ENCODE measurements at regions not wholly inside any gene's neighbourhood (a gene's known extent, or its start where the extent isn't known, plus 50 kb on each side); places are given as distances from the start of the nearest gene placed in this dataset.

DNA sequence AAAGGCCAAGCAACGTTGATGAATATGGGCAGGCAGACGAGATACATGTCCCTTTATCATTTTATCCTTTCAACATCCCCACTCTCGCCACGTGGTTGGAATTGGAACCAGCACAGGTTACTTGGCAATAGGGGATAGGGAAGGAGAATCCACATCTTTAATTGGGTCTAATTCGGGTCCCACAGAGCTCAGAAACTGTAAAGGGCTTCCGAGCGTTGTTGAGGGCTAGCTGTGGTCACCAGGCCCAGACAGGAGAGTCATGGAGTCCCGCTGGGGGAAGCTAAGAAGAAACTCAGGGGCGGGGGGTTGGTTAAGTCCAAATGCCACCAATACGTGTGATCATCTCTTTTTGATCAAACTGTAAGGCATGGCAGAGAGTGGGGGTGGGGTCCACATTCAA is 271.3 kb upstream of the ZFHX3 start:
- Histone ChIP-seq H3K36me3 (ENCODE audit: insufficient read depth, low read length) (no peaks in the 10 kb centered on the region), H3K4me3 (ENCODE audit: low read depth in 1 of 2, low read length in 2 of 2) (no peak overlapping the region), H3K27ac (ENCODE audit: low read depth, low read length) (no peak overlapping the region), H3K9me3 (ENCODE audit: low read length) (no peaks in the 10 kb centered on the region), H3K4me1 (ENCODE audit: insufficient read depth, low read length) (no peaks in the 10 kb centered on the region), H3K9ac (ENCODE audit: low read length) (no peak overlapping the region), H3K27me3 (ENCODE audit: control insufficient read depth in 1 of 2, insufficient read depth in 2 of 2, low read length in 2 of 2) (no peaks in the 10 kb centered on the region)

DNA sequence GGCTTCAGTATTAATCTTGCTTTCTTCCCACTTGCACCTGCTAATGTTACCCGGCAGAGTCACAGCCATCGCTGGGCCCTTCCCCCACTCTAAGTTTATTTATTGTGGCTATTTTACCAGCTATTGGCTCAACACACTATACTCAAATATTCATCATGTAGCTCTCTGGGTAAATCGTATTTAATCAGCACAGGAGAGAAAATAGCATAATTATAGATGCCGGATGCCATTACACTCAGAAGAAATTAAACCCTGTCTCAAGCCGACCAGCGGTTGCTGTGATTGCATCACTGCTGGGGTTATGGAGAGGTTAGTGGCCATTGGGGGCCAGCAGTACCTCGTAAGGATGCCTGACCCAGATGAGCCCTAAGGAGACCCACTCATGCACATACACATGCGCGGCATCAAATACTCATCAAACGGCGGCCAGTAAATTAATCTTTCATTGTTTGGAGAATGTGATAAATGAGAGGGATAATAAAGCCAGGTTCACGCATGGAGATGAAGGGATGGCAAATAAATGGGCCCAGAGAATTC is 269.5 kb upstream of the ZFHX3 start:
- no peaks in the 10 kb centered on the region for H3K4me1 ChIP-seq (ENCODE audit: insufficient read depth, low read length)
- no peak overlapping the region for H3K9ac ChIP-seq (ENCODE audit: low read length)
- H3K27me3 ChIP-seq (ENCODE audit: control insufficient read depth in 1 of 2, insufficient read depth in 2 of 2, low read length in 2 of 2), result no peaks in the 10 kb centered on the region
- H3K4me3 ChIP-seq (ENCODE audit: low read depth in 1 of 2, low read length in 2 of 2), result no peak overlapping the region
- H3K36me3 ChIP-seq (ENCODE audit: insufficient read depth, low read length), result no peaks in the 10 kb centered on the region
- no peaks in the 10 kb centered on the region for H3K9me3 ChIP-seq (ENCODE audit: low read length)
- no peak overlapping the region for H3K27ac ChIP-seq (ENCODE audit: low read depth, low read length)

DNA sequence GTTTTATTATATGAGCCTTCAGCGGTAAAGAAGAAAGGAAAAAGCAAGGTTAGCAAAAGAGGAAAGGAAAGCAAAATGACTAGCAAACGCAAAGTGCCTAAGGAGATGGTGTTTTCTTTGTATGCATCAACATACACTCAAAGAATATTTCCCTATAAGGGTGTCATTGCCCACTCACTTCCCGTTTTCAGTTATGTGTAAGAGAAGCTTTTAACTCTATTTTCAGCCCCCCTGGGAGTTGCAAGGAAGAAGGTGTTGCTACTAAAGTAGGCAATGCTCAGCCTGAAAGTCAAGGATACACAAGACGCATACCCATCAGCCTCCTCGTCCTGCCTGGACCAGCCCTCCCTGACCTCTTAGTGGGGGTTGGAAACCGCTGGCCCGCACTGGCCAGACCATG is 267.7 kb upstream of the ZFHX3 start:
- Histone ChIP-seq H3K27ac (ENCODE audit: low read depth, low read length) (no peak overlapping the region), H3K36me3 (ENCODE audit: insufficient read depth, low read length) (no peaks in the 10 kb centered on the region), H3K4me1 (ENCODE audit: insufficient read depth, low read length) (no peaks in the 10 kb centered on the region), H3K9ac (ENCODE audit: low read length) (no peak overlapping the region), H3K4me3 (ENCODE audit: low read depth in 1 of 2, low read length in 2 of 2) (no peak overlapping the region), H3K27me3 (ENCODE audit: control insufficient read depth in 1 of 2, insufficient read depth in 2 of 2, low read length in 2 of 2) (no peaks in the 10 kb centered on the region), H3K9me3 (ENCODE audit: low read length) (no peaks in the 10 kb centered on the region)

DNA sequence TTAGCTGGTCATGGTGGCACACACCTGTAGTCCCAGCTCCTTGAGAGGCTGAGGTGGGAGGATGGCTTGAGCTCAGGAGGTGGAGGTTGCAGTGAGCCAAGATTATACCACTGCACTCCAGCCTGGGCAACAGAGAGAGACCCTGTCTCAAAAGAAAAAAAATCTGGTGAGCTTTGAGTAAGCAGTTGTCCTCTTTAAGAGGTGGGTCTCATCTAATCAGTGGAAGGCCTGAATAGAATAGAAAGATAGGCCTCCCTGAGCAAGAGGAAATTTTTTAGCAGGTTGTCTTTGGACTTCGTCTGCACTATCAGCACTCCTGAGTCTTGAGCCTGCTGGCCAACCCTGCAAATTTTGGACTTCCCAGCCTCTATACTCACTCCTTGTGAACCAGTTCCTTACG is 266.0 kb upstream of the ZFHX3 start:
- Histone ChIP-seq H3K4me3 (ENCODE audit: low read depth in 1 of 2, low read length in 2 of 2) (no peak overlapping the region), H3K9me3 (ENCODE audit: low read length) (no peaks in the 10 kb centered on the region), H3K36me3 (ENCODE audit: insufficient read depth, low read length) (no peaks in the 10 kb centered on the region)

DNA sequence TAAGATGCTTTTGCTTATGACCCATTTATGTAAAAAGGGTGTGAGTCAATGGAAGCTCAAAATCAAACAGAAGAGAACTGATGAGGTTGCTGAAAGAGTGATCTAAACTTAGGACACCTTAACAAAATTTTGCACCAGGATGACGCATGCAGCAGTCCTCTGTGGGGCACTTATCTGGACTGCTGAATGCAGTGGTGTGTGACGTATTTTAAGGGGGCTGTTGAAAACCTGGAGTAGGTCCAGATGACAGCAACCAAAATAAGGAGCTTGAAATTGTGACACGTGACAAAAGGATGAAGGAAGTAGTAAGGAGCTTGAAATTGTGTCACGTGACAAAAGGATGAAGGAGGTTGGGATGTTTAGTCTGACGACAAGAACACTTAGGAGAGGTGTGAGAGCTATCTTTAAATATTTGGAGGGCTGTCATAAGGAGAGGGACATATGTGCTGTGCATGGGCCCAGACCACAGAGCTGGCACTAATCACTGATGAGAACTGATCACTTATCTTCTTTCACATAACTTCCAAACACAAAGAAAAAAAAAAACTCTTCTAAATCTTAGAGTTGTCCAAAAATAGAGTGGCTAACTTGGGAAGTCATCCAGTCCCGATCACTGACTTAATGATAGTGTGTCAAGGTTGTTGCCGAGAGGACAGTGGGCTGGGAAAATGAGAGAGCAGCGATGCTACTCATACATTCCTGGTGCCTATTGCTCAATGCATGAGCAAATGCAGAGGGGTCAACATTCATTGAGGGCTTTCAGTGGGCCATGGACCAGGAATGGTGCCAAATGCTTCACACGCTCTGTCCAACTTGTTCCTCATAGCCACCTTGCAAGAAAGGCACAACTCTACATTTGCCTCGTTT is 264.2 kb upstream of the ZFHX3 start:
- no peak overlapping the region for H3K9ac ChIP-seq (ENCODE audit: low read length)
- H3K4me1 ChIP-seq (ENCODE audit: insufficient read depth, low read length), result no peaks in the 10 kb centered on the region
- H3K27ac ChIP-seq (ENCODE audit: low read depth, low read length), result no peak overlapping the region
- no peaks in the 10 kb centered on the region for H3K27me3 ChIP-seq (ENCODE audit: control insufficient read depth in 1 of 2, insufficient read depth in 2 of 2, low read length in 2 of 2)
- no peak overlapping the region for H3K4me3 ChIP-seq (ENCODE audit: low read depth in 1 of 2, low read length in 2 of 2)
- H3K36me3 ChIP-seq (ENCODE audit: insufficient read depth, low read length), result no peaks in the 10 kb centered on the region
- no peaks in the 10 kb centered on the region for H3K9me3 ChIP-seq (ENCODE audit: low read length)

More for the DNA sequence above, 266.0 kb upstream of the ZFHX3 start:
- no peaks in the 10 kb centered on the region for H3K4me1 ChIP-seq (ENCODE audit: insufficient read depth, low read length)
- no peaks in the 10 kb centered on the region for H3K27me3 ChIP-seq (ENCODE audit: control insufficient read depth in 1 of 2, insufficient read depth in 2 of 2, low read length in 2 of 2)
- H3K9ac ChIP-seq (ENCODE audit: low read length), result no peak overlapping the region
- H3K27ac ChIP-seq (ENCODE audit: low read depth, low read length), result no peak overlapping the region

DNA sequence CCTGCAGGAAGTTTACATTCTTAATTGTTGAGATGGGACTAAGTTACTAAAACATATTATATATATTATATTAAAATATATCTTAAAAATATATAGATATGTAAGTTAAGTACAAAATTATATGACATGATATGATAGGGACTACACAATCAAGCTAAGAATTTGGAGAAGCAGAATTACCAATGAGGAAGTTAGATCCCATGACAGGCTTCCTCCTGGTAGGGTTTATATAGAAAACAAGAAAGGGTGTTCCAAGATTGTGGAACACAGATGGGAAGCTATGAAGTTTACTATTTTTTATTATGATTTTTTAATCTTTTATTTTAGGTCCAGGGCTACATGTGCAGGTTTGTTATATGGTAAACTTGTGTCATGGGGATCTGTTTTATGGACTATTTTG is 260.8 kb upstream of the ZFHX3 start:
- no peaks in the 10 kb centered on the region for H3K27me3 ChIP-seq (ENCODE audit: control insufficient read depth in 1 of 2, insufficient read depth in 2 of 2, low read length in 2 of 2)
- no peaks in the 10 kb centered on the region for H3K36me3 ChIP-seq (ENCODE audit: insufficient read depth, low read length)
- no peak overlapping the region for H3K9ac ChIP-seq (ENCODE audit: low read length)
- no peaks in the 10 kb centered on the region for H3K9me3 ChIP-seq (ENCODE audit: low read length)
- no peak overlapping the region for H3K27ac ChIP-seq (ENCODE audit: low read depth, low read length)
- H3K4me1 ChIP-seq (ENCODE audit: insufficient read depth, low read length), result peaks cover 6% of the 10 kb centered on the region
- H3K4me3 ChIP-seq (ENCODE audit: low read depth in 1 of 2, low read length in 2 of 2), result no peak overlapping the region

DNA sequence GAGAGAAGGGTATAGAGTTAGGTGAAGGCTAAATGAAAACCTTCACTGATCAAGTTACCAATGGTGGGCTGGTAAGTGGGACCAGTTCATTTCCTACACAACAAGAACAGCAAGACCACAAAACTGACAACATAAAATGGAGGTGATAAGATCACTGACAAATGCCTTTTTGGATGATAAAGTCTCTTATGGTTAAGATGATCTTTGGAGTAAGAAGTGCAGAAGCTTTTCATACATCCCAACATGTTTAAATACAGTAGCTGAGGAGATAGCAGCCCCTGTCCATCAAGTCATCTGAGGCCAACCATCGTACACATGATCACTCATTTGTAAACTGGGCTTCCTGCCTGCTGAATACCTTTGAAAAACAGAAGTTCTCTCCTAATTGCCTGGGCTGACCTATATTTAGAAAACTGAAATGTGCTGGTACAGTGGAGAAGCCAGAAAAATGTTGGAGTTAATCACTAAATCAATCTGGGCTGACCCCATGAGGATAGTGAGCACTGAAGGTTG is 259.0 kb upstream of the ZFHX3 start:
- no peak overlapping the region for H3K4me3 ChIP-seq (ENCODE audit: low read depth in 1 of 2, low read length in 2 of 2)
- H3K27ac ChIP-seq (ENCODE audit: low read depth, low read length), result no peak overlapping the region
- H3K9ac ChIP-seq (ENCODE audit: low read length), result no peak overlapping the region
- H3K27me3 ChIP-seq (ENCODE audit: control insufficient read depth in 1 of 2, insufficient read depth in 2 of 2, low read length in 2 of 2), result no peaks in the 10 kb centered on the region
- peaks cover 6% of the 10 kb centered on the region for H3K4me1 ChIP-seq (ENCODE audit: insufficient read depth, low read length)
- no peaks in the 10 kb centered on the region for H3K36me3 ChIP-seq (ENCODE audit: insufficient read depth, low read length)
- H3K9me3 ChIP-seq (ENCODE audit: low read length), result no peaks in the 10 kb centered on the region

DNA sequence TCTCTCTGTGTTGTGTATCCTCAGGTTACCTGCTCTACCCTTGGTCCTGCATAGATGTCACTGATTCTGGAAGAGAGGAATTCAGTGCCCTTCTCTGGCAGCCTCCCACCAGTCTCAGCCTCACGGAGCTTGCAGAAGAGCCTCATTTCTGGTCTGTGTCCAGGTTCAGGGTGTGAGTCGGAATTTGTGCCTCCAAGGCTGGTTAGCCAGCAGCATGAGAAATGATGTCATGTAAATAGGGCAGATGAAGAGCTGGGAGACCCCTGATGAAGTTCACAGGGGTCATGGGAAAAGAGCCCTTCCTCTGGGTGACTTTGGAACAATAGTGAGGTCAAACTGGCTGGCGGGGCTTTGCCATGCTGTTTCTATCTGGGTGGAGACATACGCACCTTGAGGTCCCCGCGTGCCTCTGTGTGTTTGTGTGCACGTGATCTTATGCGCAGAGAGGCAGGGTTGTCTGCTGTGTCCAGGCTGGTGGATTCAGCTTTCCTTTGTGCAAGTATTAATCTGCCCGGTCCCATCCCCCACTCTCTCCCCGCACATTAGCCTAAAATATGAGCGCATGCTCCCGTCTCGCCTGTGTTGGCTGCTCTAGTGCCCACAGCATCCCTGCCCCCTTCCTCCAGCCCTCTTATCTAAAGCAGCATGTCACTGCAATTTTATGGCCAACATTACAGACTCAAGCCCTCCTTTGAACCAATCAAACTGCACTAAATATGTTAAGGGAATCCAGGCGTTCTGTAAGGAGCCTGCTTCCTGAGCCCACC is 256.3 kb upstream of the ZFHX3 start:
- no peaks in the 10 kb centered on the region for H3K36me3 ChIP-seq (ENCODE audit: insufficient read depth, low read length)
- no peaks in the 10 kb centered on the region for H3K9me3 ChIP-seq (ENCODE audit: low read length)
- no peak overlapping the region for H3K27ac ChIP-seq (ENCODE audit: low read depth, low read length)
- H3K4me1 ChIP-seq (ENCODE audit: insufficient read depth, low read length), result peaks cover 6% of the 10 kb centered on the region
- H3K27me3 ChIP-seq (ENCODE audit: control insufficient read depth in 1 of 2, insufficient read depth in 2 of 2, low read length in 2 of 2), result no peaks in the 10 kb centered on the region
- H3K4me3 ChIP-seq (ENCODE audit: low read depth in 1 of 2, low read length in 2 of 2), result no peak overlapping the region
- no peak overlapping the region for H3K9ac ChIP-seq (ENCODE audit: low read length)

DNA sequence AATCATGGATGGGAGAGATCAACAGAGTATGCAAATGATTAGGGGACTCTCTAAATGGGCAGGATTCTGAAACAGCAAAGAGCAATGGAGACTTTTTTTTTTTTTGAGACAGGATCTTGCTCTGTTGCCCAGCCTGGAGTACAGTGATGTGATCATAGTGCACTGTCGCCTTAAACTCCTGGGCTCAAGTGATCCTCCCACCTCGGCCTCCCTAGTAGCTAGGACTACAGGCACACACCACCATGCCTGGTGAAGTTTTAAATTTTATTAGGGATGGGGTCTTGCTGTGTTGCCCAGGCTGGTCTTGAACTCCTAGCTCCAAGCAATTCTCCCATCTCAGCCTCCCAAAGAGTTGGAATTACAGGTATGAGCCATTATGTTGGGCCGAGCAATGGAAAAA is 255.0 kb upstream of the ZFHX3 start:
- Histone ChIP-seq H3K4me1 (ENCODE audit: insufficient read depth, low read length) (peaks cover 6% of the 10 kb centered on the region), H3K9ac (ENCODE audit: low read length) (no peak overlapping the region), H3K9me3 (ENCODE audit: low read length) (no peaks in the 10 kb centered on the region), H3K4me3 (ENCODE audit: low read depth in 1 of 2, low read length in 2 of 2) (no peak overlapping the region), H3K27me3 (ENCODE audit: control insufficient read depth in 1 of 2, insufficient read depth in 2 of 2, low read length in 2 of 2) (no peaks in the 10 kb centered on the region), H3K27ac (ENCODE audit: low read depth, low read length) (no peak overlapping the region), H3K36me3 (ENCODE audit: insufficient read depth, low read length) (no peaks in the 10 kb centered on the region)

DNA sequence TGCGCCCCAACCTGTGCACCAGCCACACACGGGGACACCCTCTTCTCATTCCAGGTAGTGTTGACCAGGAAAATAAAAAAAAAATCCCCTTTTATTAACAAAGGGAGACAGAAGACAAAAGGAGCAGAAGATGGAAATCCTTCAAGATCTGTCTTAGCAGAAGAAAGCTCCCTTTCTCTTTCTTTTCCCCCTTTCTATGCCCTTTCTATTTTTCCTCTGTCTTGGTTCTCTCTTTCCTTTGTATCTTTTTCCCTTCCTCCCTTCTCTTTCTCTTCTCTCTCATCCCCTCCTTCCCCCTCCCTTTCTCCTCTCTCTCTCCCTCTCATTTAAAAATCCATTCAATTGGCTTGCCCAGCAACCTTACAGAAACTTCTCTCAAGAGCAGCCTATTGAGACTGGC is 254.1 kb upstream of the ZFHX3 start:
- Histone ChIP-seq H3K9me3 (ENCODE audit: low read length) (no peaks in the 10 kb centered on the region), H3K9ac (ENCODE audit: low read length) (no peak overlapping the region), H3K4me3 (ENCODE audit: low read depth in 1 of 2, low read length in 2 of 2) (no peak overlapping the region)

DNA sequence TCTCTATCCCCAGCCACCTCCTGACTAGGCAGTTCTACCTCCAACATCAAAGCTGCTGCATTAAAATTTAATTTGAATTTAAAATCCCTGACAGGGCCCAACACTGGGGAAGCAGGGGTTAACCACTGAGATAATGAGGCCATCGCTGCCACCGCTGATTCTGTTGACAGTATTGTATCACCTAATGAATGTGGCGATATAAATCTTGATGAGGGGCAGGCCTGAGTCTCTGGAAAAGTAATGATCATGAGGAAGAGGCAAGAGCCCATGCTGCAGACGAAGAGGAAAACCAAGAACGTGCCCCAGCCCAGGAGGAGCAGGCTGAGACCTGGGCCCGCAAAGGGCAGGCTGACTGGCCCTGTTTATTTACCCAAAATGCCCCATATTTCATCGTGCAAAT is 251.4 kb upstream of the ZFHX3 start:
- no peaks in the 10 kb centered on the region for H3K27me3 ChIP-seq (ENCODE audit: control insufficient read depth in 1 of 2, insufficient read depth in 2 of 2, low read length in 2 of 2)
- H3K27ac ChIP-seq (ENCODE audit: low read depth, low read length), result no peak overlapping the region
- no peak overlapping the region for H3K4me3 ChIP-seq (ENCODE audit: low read depth in 1 of 2, low read length in 2 of 2)
- H3K9ac ChIP-seq (ENCODE audit: low read length), result no peak overlapping the region
- peaks cover 3% of the 10 kb centered on the region for H3K4me1 ChIP-seq (ENCODE audit: insufficient read depth, low read length)
- no peaks in the 10 kb centered on the region for H3K9me3 ChIP-seq (ENCODE audit: low read length)
- H3K36me3 ChIP-seq (ENCODE audit: insufficient read depth, low read length), result no peaks in the 10 kb centered on the region

More for the DNA sequence above, 254.1 kb upstream of the ZFHX3 start:
- H3K36me3 ChIP-seq (ENCODE audit: insufficient read depth, low read length), result no peaks in the 10 kb centered on the region
- peaks cover 6% of the 10 kb centered on the region for H3K4me1 ChIP-seq (ENCODE audit: insufficient read depth, low read length)
- no peak overlapping the region for H3K27ac ChIP-seq (ENCODE audit: low read depth, low read length)
- no peaks in the 10 kb centered on the region for H3K27me3 ChIP-seq (ENCODE audit: control insufficient read depth in 1 of 2, insufficient read depth in 2 of 2, low read length in 2 of 2)

Measured in muscle layer of colon (tissue), 2 donors.